H1 (cell line): ENCODE measurements at regions not wholly inside any gene's neighbourhood (a gene's known extent, or its start where the extent isn't known, plus 50 kb on each side); places are given as distances from the start of the nearest gene placed in this dataset.

Experiments
- CTCF ChIA-PET: fragments of 300-600 bp; sonication (Branson Sonifier 250); formaldehyde crosslinking; loops from one replicate; lab custom pipeline; 2021; ENCODE audit not compliant: partially characterized antibody; lab: Charles Lee
- POLR2A ChIA-PET: fragments of 300-600 bp; sonication (Branson Sonifier 250); formaldehyde crosslinking; loops from one replicate; lab custom pipeline; 2021; ENCODE audit warnings: inconsistent platforms; ENCODE audit not compliant: partially characterized antibody; lab: Charles Lee
- DNase-seq, 2 experiments: peaks; one replicate each; pipeline versions ENCODE4 v3.0.0 to v3.0.0-alpha.2; 2010 to 2022; ENCODE audit warnings: low spot score in 2 of 2, low read depth in 1 of 2, mixed read lengths in 1 of 2
- FAIRE-seq: peaks from 2 replicates; lab custom pipeline; 2011; peaks lifted over from hg19 to GRCh38; lab: Jason Lieb, UNC
- H2AFZ ChIP-seq: 2 replicates; pipeline ENCODE4 v1.8.1; 2012; ENCODE audit warnings: low read length, inconsistent platforms
- H2AK5ac ChIP-seq: 2 replicates; pipeline ENCODE4 v1.6.1; 2013; ENCODE audit warnings: low read depth, low read length
- H2BK120ac ChIP-seq: replicated peaks from 2 replicates; pipeline ENCODE3; 2013; ENCODE audit warnings: low read depth, low read length, inconsistent platforms
- H2BK12ac ChIP-seq: 2 replicates; pipeline ENCODE4 v1.6.1; 2013; ENCODE audit warnings: low read depth, low read length
- H2BK15ac ChIP-seq: 2 replicates; pipeline ENCODE4 v1.6.1; 2013; ENCODE audit warnings: low read length
- H2BK20ac ChIP-seq: 2 replicates; pipeline ENCODE4 v1.6.1; 2013; ENCODE audit warnings: low read length
- H2BK5ac ChIP-seq: 2 replicates; pipeline ENCODE4 v1.6.1; 2013; ENCODE audit warnings: low read depth, low read length
- H3K14ac ChIP-seq: 2 replicates; pipeline ENCODE4 v1.6.1; 2013; ENCODE audit warnings: inconsistent platforms; ENCODE audit not compliant: insufficient read length
- H3K18ac ChIP-seq: 2 replicates; pipeline ENCODE4 v1.6.1; 2013; ENCODE audit warnings: low read length; ENCODE audit errors: extremely low read depth
- H3K23ac ChIP-seq: 2 replicates; pipeline ENCODE4 v1.6.1; 2013; ENCODE audit warnings: inconsistent platforms; ENCODE audit not compliant: insufficient read length
- H3K23me2 ChIP-seq: 2 replicates; pipeline ENCODE4 v1.6.1; 2013; ENCODE audit warnings: low read depth, low read length
- H3K27ac ChIP-seq: 2 replicates; pipeline ENCODE4 v1.6.1; 2011; ENCODE audit warnings: low read depth, low read length, inconsistent platforms
- H3K27me3 ChIP-seq, 4 experiments: replicated peaks in 1 of 4; 1 replicate in 1 of 4; 2 replicates in 3 of 4; pipeline versions ENCODE4 v1.6.1 to v1.8.1; 2011 to 2013; ENCODE audit warnings: low read length in 3 of 4, mild to moderate bottlenecking in 3 of 4, inconsistent platforms in 2 of 4, mixed read lengths in 2 of 4, moderate library complexity in 1 of 4; ENCODE audit not compliant: control insufficient read depth in 3 of 4, insufficient read depth in 3 of 4; ENCODE audit errors: extremely low read depth in 1 of 4
- H3K36me3 ChIP-seq, 4 experiments: 2 replicates each; pipeline versions ENCODE4 v1.6.1 to v1.8.1; 2011 to 2013; ENCODE audit warnings: mild to moderate bottlenecking in 4 of 4, low read length in 3 of 4, moderate library complexity in 2 of 4, control low read depth in 1 of 4, inconsistent platforms in 1 of 4; ENCODE audit not compliant: insufficient read depth in 4 of 4, control insufficient read depth in 2 of 4
- H3K4ac ChIP-seq: replicated peaks from 2 replicates; pipeline ENCODE3; 2013; ENCODE audit warnings: low read length, low read depth, mixed read lengths, inconsistent platforms; ENCODE audit not compliant: insufficient read length
- H3K4me1 ChIP-seq, 4 experiments: replicated peaks in 1 of 4; 1 replicate in 1 of 4; 2 replicates in 3 of 4; pipeline versions ENCODE4 v1.6.1 to v1.8.1; 2011 to 2013; ENCODE audit warnings: low read length in 3 of 4, inconsistent platforms in 2 of 4, mixed read lengths in 1 of 4; ENCODE audit not compliant: insufficient read depth in 4 of 4, control insufficient read depth in 3 of 4
- H3K4me2 ChIP-seq, 2 experiments: 2 replicates each; pipeline versions ENCODE4 v1.6.1 to v1.8.1; 2011 to 2013; ENCODE audit warnings: low read depth in 2 of 2, low read length in 2 of 2, control low read depth in 1 of 2, inconsistent platforms in 1 of 2, mild to moderate bottlenecking in 1 of 2; ENCODE audit not compliant: insufficient read depth in 1 of 2
- H3K4me3 ChIP-seq, 4 experiments: fragments of 200-600, 300-600 bp in 1 of 4; sonication (generic), shearing (Covaris generic), sonication (Bioruptor Twin) in 1 of 4; 2 replicates each; pipeline versions ENCODE4 v1.5.1 to v1.8.1; 2011 to 2016; ENCODE audit warnings: low read length in 4 of 4, low read depth in 3 of 4, control low read depth in 2 of 4, inconsistent platforms in 2 of 4, mild to moderate bottlenecking in 2 of 4, mixed read lengths in 1 of 4, moderate library complexity in 1 of 4; ENCODE audit not compliant: insufficient read depth in 2 of 4; ENCODE audit errors: extremely low read depth in 1 of 4
- H3K56ac ChIP-seq: replicated peaks from 2 replicates; pipeline ENCODE3; 2013; ENCODE audit warnings: low read depth, mild to moderate bottlenecking, mixed read lengths, low read length, inconsistent platforms; ENCODE audit not compliant: insufficient read length
- H3K79me1 ChIP-seq: 2 replicates; pipeline ENCODE4 v1.6.1; 2013; ENCODE audit warnings: low read depth, low read length, control low read depth
- H3K79me2 ChIP-seq, 2 experiments: 2 replicates each; pipeline versions ENCODE4 v1.6.1 to v1.8.1; 2012 to 2013; ENCODE audit warnings: low read length in 2 of 2, mild to moderate bottlenecking in 2 of 2, inconsistent platforms in 1 of 2; ENCODE audit not compliant: insufficient read depth in 2 of 2, control insufficient read depth in 1 of 2
- H3K9ac ChIP-seq, 4 experiments: replicated peaks in 1 of 4; 1 replicate in 1 of 4; 2 replicates in 3 of 4; pipeline versions ENCODE4 v1.6.1 to v1.8.1; 2011 to 2013; ENCODE audit warnings: low read depth in 3 of 4, low read length in 3 of 4, control low read depth in 2 of 4, mild to moderate bottlenecking in 2 of 4, moderate library complexity in 2 of 4, inconsistent platforms in 1 of 4; ENCODE audit errors: extremely low read depth in 1 of 4
- H3K9me3 ChIP-seq, 2 experiments: 2 replicates each; pipeline versions ENCODE4 v1.6.1 to v1.8.1; 2012 to 2013; ENCODE audit warnings: mild to moderate bottlenecking in 2 of 2, moderate library complexity in 2 of 2, control low read depth in 1 of 2, inconsistent platforms in 1 of 2, low read depth in 1 of 2, low read length in 1 of 2, mixed read lengths in 1 of 2; ENCODE audit not compliant: insufficient read depth in 2 of 2
- H4K20me1 ChIP-seq, 2 experiments: replicated peaks in 1 of 2; 2 replicates each; pipeline versions ENCODE3 to v1.8.1; 2011 to 2013; ENCODE audit warnings: inconsistent platforms in 2 of 2, low read length in 2 of 2, mild to moderate bottlenecking in 1 of 2; ENCODE audit not compliant: insufficient read depth in 2 of 2, control insufficient read depth in 1 of 2
- H4K5ac ChIP-seq: 2 replicates; pipeline ENCODE4 v1.6.1; 2013; ENCODE audit warnings: low read length, low read depth, mixed read lengths, inconsistent platforms; ENCODE audit not compliant: insufficient read length
- H4K8ac ChIP-seq: 2 replicates; pipeline ENCODE4 v1.8.0; 2013; ENCODE audit warnings: mild to moderate bottlenecking, moderate library complexity, low read length, inconsistent platforms; ENCODE audit not compliant: insufficient read depth; ENCODE audit errors: extremely low read depth
- H4K91ac ChIP-seq: replicated peaks from 2 replicates; pipeline ENCODE3; 2013; ENCODE audit warnings: low read length, mixed read lengths, inconsistent platforms; ENCODE audit not compliant: insufficient read length
- HDAC2 ChIP-seq, 2 experiments: fragments of 300-600 bp in 1 of 2; sonication (generic) in 1 of 2; IDR thresholded peaks; 2 replicates each; pipeline ENCODE4 v1.6.1; 2011 to 2012; ENCODE audit warnings: low read depth in 2 of 2, low read length in 2 of 2, mild to moderate bottlenecking in 2 of 2, moderate library complexity in 2 of 2, borderline replicate concordance in 1 of 2, inconsistent platforms in 1 of 2
- MAFK ChIP-seq: IDR thresholded peaks from 2 replicates; pipeline ENCODE4 v1.6.1; 2012; ENCODE audit warnings: low read depth, mild to moderate bottlenecking, improper control_type of control experiment, low read length
- SIRT6 ChIP-seq: IDR thresholded peaks from one replicate; pipeline ENCODE4 v1.7.1; 2012; ENCODE audit warnings: low read length, inconsistent platforms
- SIX5 ChIP-seq: IDR thresholded peaks from 2 replicates; pipeline ENCODE4 v1.6.1; 2011; ENCODE audit warnings: mild to moderate bottlenecking, low read depth, low read length

- no peak overlapping the region for H3K4me3 ChIP-seq
- no peak overlapping the region for H2BK15ac ChIP-seq
- CTCF ChIA-PET = interaction anchor here (1.4 to 1.6 kb wide), 2 partner anchors 9 to 215 kb away, joined by 3 to 7 read pairs; no protein-coding TSS in a partner anchor
- H3K36me3 ChIP-seq = no peaks in the 10 kb centered on the region
- H3K79me1 ChIP-seq = no peaks in the 10 kb centered on the region
- H4K91ac ChIP-seq = no peak overlapping the region
- no peak overlapping the region for H3K4ac ChIP-seq
- FAIRE-seq (no peak), DNase-seq (no peak)
- no peaks in the 10 kb centered on the region for H4K20me1 ChIP-seq
- H3K27ac ChIP-seq = no peak overlapping the region
- no peak overlapping the region for H3K23ac ChIP-seq
- POLR2A ChIA-PET = interaction anchor here (0.6 kb wide), 1 partner anchor 769 kb away, joined by 3 read pairs; no protein-coding TSS in a partner anchor
- no peak overlapping the region for H2AK5ac ChIP-seq
- no peak overlapping the region for H3K4me2 ChIP-seq
- no peak overlapping the region for H2BK20ac ChIP-seq
- H4K8ac ChIP-seq = no peak overlapping the region
- H2AFZ ChIP-seq = no peak overlapping the region
- no peak overlapping the region for H3K14ac ChIP-seq
- no peaks in the 10 kb centered on the region; the same call in 1 of the 2 replicates for H3K23me2 ChIP-seq
- no peaks in the 10 kb centered on the region; a peak in 1 of 7 replicates for H3K27me3 ChIP-seq
- no peak overlapping the region for H3K9ac ChIP-seq
- H3K18ac ChIP-seq = no peak overlapping the region
- H2BK5ac ChIP-seq = no peak overlapping the region
- H3K4me1 ChIP-seq = no peaks in the 10 kb centered on the region
- H3K9me3 ChIP-seq = no peaks in the 10 kb centered on the region
- H2BK12ac ChIP-seq = no peak overlapping the region
- no peak overlapping the region for H2BK120ac ChIP-seq
- no peak overlapping the region for H4K5ac ChIP-seq
- no peaks in the 10 kb centered on the region for H3K79me2 ChIP-seq
- no peak overlapping the region for H3K56ac ChIP-seq
- no peak for TF ChIP-seq SIX5
- TF ChIP-seq MAFK = no peak
- no peak for TF ChIP-seq HDAC2 (IDR thresholded peaks at IDR 0.05; ENCODE audit: borderline replicate concordance in 1 of 2, low read depth in 2 of 2, low read length in 2 of 2)
- no peak for TF ChIP-seq SIRT6
Observed at GRCh38 chr11:115999437-115999836, 495.2 kb upstream of the CADM1 start.
